Stimulated activated CD4-positive, alpha-beta T cell treated with anti-CD3 and anti-CD28 coated beads, Interleukin-4, amount 100 ng/mL, for 1 hour (primary cell): ENCODE measurements at regions not wholly inside any gene's neighbourhood (a gene's known extent, or its start where the extent isn't known, plus 50 kb on each side); places are given as distances from the start of the nearest gene placed in this dataset.
"Not testable (repeated sequence)": the region's sequence is repeated elsewhere in the genome, so short reads cannot be mapped to it uniquely, and the experiment has no call there.

Source experiments
- DNase-seq: peaks from one replicate; pipeline ENCODE4 v3.0.0-alpha.2; 2020

- DNase-seq = no peak
Measured at GRCh38 chr6:43932259-43933147, 162.5 kb downstream of the VEGFA start.

DNA sequence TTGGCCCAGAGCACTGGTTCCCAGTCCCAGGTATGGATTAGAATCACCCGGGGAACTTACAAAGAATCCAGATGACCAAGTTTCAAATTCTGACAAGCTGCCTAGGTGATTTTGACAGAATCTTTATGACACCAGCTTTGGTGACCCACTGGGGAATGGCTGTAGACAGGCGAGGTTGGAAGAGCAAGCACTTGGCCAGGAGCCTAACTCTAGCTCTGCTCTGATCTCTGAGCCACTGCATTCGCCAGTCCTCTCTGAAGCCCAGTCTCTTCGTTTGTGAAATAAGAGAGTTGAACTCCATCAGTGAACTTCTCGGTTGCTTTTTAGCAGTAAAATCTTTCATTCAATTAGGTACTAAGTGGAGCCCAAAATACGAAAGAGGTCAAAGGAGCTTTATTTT, 161.2 kb downstream of the VEGFA start:
- DNase-seq = no peak

GRCh38 chr6:43930440-43931154, 160.6 kb downstream of the VEGFA start:
- DNase-seq = no peak

- DNase-seq = no peak
Measured at GRCh38 chr6:43929511-43929910, 159.5 kb downstream of the VEGFA start.

DNA sequence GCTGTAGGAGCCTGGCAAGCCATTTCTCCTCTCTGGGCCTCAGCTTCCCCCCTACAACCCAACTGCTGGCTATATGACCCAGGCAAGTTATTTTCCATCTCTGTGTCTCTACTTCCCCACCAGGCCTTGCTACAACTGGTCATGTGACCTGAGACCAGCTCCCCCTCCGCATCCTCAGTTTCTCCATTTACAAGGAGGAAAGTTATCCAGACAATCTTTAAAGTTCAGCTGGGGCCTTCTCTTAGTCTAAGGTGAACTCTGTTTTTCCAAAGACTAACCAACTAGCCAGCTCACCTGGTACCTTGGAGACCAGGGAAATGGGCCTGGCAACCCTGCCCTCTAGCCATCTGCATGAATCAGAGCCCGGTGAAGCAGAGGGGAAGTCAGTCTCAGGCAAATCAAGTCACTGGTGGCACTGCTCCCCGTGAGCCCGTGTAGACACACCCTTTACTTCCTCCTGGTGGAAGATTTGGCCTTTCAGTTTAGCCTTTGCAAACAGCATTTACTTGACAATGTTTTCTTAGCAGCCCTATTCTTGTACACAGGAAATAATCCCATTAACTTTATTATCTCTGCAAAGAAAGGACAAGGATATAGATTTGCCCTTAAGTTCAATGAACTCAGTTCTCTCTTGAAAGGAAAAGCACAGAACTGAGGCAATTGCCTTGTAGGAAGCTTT, 157.7 kb downstream of the VEGFA start:
- no peak for DNase-seq

GRCh38 chr6:43926634-43927531, 156.9 kb downstream of the VEGFA start:
- no peak for DNase-seq

DNA sequence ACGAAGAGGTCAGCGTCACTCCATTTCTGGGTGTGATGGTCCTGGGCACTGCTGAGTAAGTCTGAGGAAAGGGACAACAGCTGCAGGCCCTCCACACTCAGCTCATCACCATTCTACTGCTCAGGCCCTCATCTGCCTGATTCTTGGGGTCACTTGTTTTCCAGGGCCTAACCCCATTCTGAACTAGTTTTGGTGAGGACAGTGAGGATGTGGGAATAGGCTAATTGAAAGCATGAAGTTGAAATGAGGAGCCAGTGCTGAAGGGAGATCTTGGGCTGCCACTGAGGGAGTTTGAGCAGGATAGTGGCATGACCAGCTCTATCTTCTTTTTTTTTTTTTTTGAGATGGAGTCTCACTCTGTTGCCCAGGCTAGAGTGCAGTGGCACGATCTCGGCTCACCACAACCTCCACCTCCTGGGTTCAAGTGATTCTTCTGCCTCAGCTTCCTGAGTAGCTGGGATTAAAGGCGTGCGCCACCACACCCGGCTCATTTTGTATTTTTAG, 155.7 kb downstream of the VEGFA start:
- DNase-seq = not testable (repeated sequence)

DNA sequence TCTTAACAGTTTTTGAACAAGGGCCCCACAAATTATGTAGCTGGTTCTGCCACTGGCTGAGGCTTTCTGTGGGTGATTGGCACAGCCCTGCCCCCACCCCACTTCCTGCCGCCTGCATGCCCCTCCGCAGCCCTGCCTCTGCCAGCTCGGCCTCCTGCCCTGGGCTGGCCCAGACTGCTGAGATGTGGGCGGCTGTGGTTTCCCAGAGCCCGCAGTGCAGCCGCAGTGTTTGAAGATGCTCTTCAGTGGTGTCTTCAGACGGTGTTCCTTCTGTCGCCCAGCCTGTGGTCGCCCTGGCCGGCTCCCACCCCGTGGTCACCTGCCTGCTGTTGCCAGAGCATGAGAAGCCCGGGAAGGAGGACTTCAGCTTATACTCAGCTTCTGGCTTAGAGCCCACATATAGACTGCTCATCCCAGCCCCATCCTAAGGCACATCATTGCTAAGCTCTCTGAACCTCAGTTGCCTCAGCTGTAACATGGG, 154.3 kb downstream of the VEGFA start:
- peak; percentile 42 for DNase-seq

- no peak for DNase-seq
Measured at GRCh38 chr6:43923376-43924221, 153.6 kb downstream of the VEGFA start.

DNA sequence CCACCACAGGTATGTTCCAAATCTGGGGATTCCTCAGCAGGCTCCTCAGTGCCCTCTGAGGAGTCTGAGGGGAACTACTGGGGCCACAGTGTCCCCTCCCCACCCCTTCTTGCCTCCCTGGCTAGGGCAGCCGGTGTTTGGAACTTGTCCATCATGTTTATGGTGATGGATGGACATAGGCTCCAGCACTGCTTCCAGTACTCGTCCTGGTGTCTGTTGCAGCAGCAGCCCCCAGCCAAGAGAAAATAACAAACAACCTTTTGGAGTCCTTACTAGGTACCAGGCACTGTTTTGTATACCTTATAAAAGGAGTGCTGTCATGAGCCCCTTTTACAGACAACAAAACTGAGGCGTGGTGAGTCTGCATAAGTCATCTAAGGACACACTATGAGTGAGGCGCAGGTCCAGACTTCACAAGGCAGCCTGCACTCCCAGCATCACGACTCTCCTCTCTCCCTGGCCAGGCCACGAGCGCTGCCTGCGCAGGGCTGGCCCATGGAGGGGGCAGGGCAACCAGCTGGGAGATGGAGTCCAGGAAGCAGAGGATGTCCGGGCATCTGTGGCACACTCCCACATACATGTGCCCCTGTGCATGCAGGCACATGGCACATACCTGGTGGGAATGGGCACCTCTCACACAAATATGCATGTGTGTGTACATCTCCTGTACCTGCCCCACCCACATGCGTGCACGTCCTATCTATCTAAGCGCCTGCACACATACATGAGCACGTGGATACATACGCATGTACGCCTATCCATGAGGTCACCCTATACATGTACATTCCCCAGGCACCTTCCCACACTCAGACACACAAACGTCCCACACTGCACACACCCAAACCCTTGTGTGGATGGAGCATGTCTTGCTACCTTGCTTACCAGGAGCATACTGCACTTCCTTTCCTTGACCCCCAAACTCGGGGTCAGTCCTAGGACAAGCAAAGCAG, 152.7 kb downstream of the VEGFA start:
- no peak for DNase-seq

DNA sequence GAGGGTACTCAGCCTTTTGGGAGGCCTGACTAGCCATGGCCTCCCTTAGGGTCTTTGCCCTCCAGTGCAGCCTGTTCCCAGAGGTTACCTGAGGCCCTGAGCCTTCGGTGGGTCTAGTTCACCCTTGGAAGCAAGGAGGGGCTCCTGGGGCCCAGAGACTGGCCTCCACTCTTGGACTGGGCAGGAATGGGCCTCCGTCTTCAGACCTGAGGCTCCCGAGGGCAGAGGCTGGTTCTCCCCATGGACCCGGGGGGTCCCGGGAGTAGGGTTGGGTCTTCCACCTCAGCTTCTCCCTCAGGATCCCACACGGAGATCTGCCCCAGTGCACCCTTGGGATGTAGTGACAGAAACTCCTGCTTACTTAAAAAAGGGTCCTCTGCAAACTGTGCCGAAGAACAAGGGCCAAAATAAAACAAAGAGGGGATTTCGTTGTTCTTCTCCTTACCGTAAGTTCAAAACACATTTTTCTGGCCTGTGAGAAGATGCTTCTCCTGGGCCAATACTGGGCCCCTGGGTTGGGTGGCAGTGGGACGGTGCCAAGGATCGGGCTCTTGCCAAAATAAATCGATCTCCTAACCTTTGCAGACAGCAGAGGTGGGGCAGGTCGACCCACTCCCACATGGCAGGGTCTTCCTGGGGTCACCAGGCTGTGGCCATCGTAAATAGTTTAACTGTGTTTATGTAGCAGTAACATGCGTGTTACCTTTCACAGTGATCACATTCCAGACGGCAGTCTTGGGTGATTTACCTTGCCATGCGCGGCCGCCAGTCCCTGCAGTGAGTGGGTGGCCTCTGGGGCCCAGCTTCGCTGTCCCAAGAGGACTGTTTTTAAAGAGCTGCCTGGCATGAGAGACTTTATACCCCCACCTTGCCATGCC, 151.8 kb downstream of the VEGFA start:
- DNase-seq = no peak

DNA sequence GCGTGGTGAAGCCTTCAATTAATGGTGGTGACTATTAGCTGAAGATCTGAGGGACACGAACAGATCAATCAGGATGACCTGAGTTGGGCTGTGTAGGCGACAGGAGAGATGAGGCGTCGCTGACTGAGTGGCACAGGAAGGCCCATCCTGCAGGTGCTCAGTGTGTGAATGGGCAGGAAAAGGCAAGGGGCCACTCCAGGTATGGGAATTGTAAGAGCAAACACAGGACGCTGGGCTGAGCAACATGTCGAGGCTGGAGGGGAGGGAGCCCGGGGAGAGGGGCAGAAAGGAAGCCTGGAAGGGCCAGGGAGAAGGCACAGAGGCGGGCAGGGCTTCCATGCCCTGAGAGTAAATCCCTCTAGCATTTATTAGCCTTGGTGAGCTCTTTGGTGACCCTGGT, 151.0 kb downstream of the VEGFA start:
- no peak for DNase-seq

DNA sequence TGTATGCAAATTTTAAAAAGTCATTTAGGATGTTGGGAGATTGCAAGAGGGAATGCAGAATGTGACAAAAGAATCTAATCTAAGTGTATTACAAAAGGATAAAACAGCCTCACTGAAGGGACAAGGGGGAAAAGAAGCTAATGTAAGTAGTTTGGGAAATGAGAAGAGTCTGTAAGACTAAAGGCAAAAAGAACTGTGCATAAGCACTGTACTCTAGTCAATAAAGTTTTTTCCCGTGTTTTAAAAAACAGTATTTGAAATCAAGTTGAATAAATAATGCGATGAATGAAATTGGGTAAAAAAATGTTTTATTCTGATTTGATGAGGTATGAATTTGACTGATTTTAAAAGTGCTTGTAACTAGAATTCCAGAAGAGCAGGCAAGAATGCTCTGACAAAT, 149.8 kb downstream of the VEGFA start:
- no peak for DNase-seq

GRCh38 chr6:43917878-43918382, 147.9 kb downstream of the VEGFA start:
- DNase-seq = no peak

- DNase-seq = no peak
Measured at GRCh38 chr6:43916924-43917877, 147.2 kb downstream of the VEGFA start.

DNA sequence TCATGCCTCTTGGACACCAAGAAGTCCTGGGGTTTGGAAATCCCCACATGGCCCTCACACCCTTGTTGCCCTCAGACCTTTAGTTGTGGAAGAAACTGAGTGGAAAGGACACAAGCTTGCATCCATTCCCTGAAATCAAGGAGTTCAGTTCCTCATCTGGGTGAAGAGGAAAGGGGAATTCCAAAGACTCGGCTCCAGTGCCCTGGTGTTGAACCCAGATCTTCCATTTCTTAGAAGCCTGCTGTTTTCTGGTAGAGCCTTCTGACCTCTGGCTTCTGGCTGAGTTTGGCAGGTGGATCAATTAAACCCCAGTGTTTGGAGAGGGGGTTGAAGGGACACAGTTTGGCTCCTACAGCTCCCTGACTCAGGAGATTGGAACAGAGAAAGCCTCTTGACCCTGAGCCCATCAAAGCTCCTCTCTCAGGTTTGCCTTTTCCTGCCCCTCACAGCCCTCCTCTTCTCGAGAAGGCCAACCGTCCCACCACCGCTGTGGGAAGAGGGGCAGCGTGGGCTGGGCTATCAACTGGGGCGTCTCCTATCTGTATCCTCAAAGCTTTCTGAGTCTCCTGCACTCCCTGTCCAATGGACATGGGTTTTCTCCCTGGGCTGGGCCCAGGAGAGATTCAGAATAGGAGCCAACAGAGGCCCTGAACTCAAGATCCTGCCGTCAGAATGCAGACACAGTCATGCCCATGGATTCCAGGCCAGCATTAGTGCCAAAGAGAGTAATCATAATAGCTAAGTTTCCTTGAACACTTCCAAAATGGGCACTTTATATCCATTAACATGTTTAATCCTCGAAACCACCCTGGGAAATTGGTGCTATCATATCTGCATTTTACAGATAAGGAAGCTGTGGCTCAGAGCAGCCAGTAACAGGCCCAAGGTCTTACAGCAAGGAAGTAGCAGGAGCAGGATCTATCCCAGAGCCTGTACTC, 146.2 kb downstream of the VEGFA start:
- DNase-seq = no peak
